DMS53 treated with DMSO at 0.1 percent for 48 hours (cell line): ENCODE measurements at regions not wholly inside any gene's neighbourhood (a gene's known extent, or its start where the extent isn't known, plus 50 kb on each side); places are given as distances from the start of the nearest gene placed in this dataset.

ENCODE experiments used
- DNase-seq: peaks from one replicate; lab custom pipeline; 2025; ENCODE audit not compliant: unreplicated experiment; lab: John Stamatoyannopoulos, UW

DNA sequence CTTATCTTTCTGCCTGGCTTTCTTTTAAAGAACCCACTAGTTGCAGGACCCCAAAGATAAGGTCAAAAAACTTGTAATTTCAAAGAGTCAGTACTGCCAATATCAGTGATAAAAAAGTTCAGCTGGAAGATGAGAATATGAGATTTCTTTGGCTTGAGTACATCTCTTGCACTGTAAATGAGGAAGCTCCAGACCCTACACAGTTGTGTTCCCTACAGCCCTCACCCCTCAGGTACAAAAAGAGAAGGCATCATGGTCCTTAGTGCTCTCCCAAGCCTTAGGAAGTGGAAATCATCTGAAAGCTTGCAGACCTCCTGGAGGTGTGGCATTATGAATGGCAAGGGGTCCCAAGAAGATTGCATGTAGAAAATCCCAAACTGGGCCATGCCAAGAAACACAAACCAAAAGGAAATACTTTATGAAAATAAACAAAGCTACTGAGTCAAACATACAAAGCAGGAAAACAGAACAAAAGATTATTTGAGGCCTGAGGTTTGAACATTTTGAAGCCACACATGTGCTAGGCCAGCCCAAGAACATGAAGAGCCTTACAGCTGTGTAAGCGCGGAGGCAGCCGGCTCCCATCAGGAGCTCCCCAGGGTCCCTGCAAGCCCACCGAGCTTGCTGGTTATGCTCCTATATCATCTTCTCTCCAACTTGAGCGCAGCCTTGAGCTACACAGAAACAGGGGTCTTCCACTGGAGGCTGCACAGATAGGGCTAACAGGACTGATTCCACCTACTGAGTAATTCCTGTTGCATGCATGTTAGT, 217.0 kb downstream of the OSR1 start:
- DNase-seq: no peak

- peak; percentile 79 for DNase-seq
These were observed 217.8 kb downstream of the OSR1 start for GRCh38 chr2:19140463-19141208.

DNA sequence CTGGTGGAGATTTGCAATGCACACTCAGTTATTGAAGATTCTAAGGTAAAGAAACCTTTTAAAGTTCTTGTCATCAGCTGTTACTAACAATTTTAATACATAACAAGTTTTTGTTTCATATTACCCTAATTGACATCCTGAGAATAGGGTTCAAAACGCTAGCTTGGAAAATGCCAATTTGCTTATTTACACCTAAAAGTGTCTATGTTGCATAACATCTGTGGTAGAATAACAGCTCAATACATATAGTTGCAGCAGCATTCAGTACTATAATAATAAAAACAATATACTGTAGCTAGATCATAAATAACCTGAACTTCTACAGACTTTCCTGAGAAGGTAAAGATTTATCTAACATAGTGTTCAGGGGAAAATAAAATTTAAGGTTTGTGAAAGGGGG, 219.0 kb downstream of the OSR1 start:
- DNase-seq: no peak

DNA sequence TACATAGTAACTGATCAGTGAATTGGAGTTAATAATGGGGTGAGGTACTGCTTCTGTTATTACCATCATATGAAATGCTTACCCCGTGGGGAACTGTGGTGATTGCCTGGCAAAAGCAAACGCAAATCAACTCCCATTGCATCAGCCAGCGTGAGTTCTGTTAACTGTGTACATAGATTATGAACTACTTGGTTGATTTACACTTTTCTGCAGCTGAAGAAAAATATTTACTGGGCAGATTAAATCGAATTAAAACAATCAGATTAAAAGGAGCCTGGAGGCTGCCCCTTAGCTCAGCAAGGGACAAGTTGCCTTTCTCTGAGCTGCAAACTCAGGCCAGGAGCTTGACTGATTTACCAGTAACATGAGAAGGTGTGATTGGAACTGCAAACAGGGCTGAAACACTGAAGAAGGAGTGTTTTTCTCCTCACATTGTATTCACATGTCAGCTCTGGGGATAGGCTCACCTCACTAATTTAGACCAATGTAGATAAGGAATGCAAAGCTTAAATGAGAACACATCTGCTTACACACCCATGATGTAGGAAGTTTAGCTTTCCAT, 220.1 kb downstream of the OSR1 start:
- DNase-seq: no peak

DNA sequence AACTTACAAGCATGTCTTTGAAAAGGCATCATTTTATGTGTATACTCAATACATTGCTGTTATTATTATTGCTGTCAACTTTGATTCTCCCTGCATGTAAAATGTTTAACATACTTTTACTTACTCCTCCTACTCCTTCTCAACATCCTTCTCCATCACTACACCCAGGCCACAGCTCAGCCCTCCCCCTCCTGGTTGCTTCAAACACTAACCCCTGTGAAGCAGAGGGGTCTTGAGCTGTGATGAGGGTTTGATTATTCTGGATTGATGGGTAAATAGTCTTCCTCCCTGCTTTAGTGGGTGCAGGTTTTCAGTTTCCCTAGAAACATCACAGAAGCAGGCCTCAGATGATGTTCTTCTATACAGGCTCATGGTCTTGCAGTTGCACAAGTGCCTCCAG, 221.0 kb downstream of the OSR1 start:
- DNase-seq: no peak

DNA sequence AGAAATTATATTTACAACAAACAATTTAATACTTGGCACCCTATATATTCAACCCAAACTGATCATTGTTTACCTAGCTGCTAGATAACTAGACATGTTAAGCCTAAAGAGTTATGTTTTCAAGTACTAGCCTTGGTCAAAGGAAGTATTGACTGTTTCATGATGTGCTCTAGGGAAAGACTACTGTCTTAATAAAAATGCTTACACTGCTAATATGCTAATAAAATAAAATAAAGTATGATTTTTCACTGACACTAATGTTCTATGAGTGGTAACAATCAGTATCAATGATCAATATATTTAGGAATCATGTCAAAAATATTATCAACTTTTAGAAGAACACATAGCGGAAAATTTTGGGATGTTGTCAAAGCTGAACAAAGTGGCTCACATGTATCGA, 225.5 kb downstream of the OSR1 start:
- DNase-seq: no peak

- no peak for DNase-seq
These were observed 226.6 kb downstream of the OSR1 start for GRCh38 chr2:19131871-19132270.

DNA sequence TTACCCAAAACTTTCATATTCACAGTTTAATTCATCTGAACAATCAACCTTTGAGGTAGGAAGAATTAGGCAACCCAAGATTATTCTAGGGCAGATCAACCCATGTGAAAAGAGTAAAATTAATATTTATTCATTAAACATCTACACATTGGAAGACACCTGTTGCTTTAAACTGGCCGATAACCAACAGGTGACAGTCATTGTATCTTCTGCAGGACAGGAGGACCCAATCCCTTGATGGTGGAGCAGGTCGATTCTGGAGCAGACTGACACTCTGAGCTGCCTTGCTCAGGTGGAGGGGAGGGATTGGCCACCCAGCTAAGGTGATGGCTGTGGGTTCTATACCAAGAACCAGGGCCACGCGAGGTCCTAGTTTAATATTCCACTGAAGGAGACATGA, 230.3 kb downstream of the OSR1 start:
- no peak for DNase-seq

DNA sequence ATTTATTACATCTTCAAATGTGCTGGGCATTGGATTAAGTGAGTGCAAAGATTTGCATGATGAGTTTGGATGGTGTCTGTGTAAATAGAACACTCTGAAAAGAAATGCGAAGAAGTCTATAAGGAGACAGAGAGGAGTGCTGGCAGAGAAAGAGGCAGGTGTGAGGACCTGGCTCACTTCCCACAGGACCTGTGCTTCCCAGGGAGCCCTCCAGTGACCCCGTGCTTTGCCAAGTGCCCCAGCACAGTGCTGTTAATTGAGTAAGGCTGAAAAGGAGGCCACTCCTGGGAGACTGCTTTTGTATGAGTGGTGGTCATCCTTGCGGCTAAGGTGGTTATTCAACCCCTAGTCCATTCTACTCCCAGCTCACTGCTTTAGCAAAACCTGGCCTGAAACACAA, 230.8 kb downstream of the OSR1 start:
- no peak for DNase-seq

GRCh38 chr2:19125901-19126680, 232.3 kb downstream of the OSR1 start:
- no peak for DNase-seq

GRCh38 chr2:19124135-19124534, 234.3 kb downstream of the OSR1 start:
- no peak for DNase-seq

DNA sequence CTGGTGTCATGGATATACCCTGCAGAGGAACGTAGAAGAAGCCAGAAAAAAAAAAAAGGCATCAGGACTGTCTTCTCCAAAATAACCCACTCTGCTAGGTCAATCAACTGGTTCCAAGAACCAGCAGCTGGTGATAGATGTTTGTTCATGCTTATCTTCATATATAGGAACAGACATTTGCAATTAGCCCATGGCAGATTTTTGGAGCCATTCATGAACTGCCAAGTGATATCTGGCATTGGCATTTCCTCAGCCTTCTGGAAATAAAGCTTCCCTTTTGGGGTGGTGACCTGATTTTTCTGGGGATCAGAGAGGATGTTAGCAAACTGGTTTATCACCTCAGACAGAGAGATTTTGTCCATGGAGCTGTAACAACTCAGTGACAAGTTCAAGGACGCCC, 234.9 kb downstream of the OSR1 start:
- DNase-seq: no peak

DNA sequence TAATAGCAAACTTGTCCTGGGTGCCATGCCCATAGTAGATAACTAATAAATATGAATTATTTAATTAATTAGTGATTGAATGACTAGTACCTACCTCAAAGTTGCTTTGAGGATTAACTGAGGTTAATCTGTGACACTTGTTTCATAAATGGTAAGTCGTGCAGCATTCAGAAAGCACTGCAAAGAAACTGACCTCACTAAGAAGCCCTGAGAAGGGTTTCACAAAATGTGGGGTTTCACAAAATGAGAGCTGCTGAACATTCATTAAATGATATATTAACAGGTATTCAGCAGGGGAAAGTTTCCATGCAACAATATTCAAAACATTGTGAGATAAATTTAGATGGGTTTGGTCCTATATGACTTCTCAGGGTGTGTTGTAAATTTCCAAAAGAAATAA, 236.2 kb downstream of the OSR1 start:
- DNase-seq: no peak

DNA sequence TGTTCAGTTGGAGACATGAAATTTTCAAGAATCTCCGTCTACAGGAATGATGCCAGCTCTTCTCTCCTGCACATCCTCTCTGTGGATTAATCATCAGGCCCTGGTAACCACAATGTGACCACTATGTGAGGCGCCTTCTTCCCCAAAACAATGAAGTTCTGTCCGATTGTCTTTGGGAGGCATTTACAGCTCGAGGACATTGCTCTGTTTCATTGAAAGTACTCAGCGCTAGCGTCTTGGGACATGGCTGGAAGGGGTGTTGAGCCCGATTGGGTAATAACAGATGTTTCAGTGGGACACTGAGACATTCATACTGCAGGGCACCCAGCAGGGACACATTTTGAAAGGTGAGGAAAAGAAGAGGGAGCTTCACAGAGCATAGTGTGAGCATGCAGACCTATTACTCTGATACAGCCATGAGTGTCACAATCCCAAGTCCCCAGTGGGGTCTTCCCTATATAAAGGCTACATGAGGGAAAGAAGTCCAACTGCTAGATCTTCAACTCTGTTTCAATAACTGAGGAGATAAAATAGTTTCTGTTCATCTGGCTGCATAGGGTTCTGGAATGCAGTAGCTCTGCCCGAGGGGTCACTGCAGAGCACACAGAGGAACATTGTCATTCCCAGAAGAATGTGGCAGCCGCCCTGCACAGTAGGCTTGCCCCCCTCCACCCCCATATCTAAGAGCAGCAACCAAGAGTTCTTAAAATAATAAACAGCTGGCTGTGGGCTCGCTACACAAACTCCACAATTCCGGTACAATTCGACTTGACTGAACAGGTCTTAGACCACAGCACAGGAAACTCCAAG, 237.3 kb downstream of the OSR1 start:
- no peak for DNase-seq

DNA sequence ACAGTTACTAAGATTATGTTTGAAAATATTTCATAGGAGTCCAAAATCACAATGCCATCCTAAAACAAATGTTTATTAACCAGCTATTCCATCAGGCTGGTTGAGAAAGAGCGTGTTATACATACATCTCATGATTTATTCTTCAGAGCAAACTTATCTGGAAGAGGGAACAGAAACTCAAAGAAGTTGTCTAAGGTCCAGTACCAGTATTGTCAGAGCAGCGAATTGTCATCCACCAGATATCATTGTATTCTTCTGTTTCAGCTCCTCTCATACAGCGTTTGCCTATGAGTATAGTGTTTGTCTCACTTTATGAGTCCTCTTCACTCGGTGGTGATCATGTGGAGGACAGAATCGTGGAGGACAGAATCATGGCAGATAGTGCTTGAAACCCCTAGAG, 238.2 kb downstream of the OSR1 start:
- no peak for DNase-seq

GRCh38 chr2:19119326-19120001, 239.0 kb downstream of the OSR1 start:
- DNase-seq: no peak

DNA sequence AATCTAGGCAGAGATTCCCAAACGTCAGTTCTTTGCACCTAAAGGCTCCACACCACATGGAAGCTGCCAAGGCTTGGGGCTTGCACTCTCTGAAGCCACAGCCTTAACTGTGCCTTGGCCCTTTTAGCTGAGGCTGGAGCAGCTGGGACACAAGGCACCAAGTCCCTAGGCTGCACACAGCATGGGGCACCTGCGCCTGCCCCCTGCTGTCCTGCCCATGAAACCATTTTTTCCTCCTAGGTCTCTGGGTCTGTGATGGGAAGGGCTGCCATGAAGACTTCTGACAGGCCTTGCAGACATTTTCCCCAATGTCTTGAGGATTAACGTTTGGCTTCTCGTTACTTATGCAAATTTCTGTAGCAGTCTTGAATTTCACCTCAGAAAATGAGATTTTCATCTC, 241.5 kb downstream of the OSR1 start:
- DNase-seq: no peak

DNA sequence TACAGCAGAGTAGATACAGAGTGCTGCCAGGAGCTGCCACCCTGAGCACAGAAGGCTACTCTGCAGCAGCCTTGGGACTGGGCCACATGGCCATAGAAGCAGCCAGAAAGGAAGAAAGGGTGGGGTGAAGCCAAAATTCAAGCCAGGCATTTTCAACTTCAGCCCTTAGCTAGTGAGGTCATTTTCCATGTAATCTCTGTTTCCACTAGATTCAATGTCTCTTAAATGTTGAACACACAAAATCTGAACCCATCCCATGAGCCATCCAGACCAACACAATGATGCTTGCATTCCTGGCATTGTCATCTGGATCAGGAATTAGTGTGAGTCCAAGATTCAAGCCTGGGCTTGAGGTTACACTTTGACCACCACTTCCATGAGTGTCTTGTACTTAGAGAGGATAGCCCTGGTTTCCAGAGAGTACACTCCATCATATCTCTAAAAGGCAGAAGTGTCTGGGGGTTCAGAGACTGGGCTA, 243.6 kb downstream of the OSR1 start:
- no peak for DNase-seq

DNA sequence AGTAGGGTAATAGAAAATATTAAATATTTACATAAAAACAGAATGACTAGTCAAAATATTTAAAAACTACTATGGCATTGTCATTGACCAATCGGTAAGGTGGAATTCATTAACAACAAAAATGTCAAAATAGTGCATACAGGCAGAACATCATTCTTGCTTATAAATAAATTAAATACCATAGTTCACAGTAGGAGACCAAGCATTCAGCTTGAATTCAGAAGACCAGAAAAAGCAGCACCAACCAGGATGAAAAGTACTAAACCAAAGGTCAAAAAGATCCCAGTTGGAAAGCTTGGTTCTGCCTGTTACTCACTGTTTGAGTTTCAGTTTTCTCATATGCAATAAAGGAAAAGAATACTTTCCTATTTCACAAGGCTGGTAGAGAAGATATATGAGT, 244.3 kb downstream of the OSR1 start:
- no peak for DNase-seq

- DNase-seq: no peak
These were observed 247.1 kb downstream of the OSR1 start for GRCh38 chr2:19111354-19111753.
